GM23338 (cell line): ENCODE measurements at regions not wholly inside any gene's neighbourhood (a gene's known extent, or its start where the extent isn't known, plus 50 kb on each side); places are given as distances from the start of the nearest gene placed in this dataset.

ENCODE experiments used
- CREB1 ChIP-seq: fragments of 250-450 bp; sonication (Bioruptor Pico); IDR thresholded peaks from 2 replicates; pipeline ENCODE4 v1.5.0; 2020; ENCODE audit warnings: low read depth, mild to moderate bottlenecking, moderate library complexity
- CTCF ChIP-seq, 2 experiments: fragments of 200-600 bp in 1 of 2; sonication (generic) in 1 of 2; conservative IDR thresholded peaks; 2 replicates each; pipeline versions ENCODE4 v1.5.1 to v1.6.1; 2016 to 2017; ENCODE audit warnings: antibody characterized with exemption in 2 of 2, low read depth in 2 of 2, mild to moderate bottlenecking in 2 of 2, moderate library complexity in 1 of 2
- EZH2 ChIP-seq: fragments of 200-600 bp; sonication (generic); IDR thresholded peaks from one replicate; pipeline ENCODE4 v1.8.0; 2017; ENCODE audit warnings: antibody characterized with exemption, mild to moderate bottlenecking, low read depth; ENCODE audit not compliant: unreplicated experiment
- EZH2phosphoT487 ChIP-seq: fragments of 200-600 bp; sonication (generic); IDR thresholded peaks from one replicate; pipeline ENCODE4 v1.8.1; 2018; ENCODE audit warnings: antibody characterized with exemption; ENCODE audit not compliant: unreplicated experiment
- JUNB ChIP-seq: IDR thresholded peaks from one replicate; pipeline ENCODE4 v1.6.1; 2016; ENCODE audit warnings: antibody characterized with exemption; ENCODE audit not compliant: unreplicated experiment
- POLR2AphosphoS5 ChIP-seq: IDR thresholded peaks from 2 replicates; pipeline ENCODE4 v1.6.1; 2016; ENCODE audit warnings: antibody characterized with exemption, low read depth
- REST ChIP-seq: IDR thresholded peaks from one replicate; pipeline ENCODE4 v1.6.1; 2018; ENCODE audit warnings: antibody characterized with exemption; ENCODE audit not compliant: unreplicated experiment
- ZNF114 ChIP-seq: fragments of 250-450 bp; sonication (Bioruptor Pico); IDR thresholded peaks from 2 replicates; pipeline ENCODE4 v1.5.0; 2020; ENCODE audit warnings: mild to moderate bottlenecking, moderate library complexity
- TF ChIP-seq, protein P1 (sequence below): IDR thresholded peaks from 2 replicates; pipeline ENCODE4 v1.6.1; 2016; ENCODE audit warnings: antibody characterized with exemption

DNA sequence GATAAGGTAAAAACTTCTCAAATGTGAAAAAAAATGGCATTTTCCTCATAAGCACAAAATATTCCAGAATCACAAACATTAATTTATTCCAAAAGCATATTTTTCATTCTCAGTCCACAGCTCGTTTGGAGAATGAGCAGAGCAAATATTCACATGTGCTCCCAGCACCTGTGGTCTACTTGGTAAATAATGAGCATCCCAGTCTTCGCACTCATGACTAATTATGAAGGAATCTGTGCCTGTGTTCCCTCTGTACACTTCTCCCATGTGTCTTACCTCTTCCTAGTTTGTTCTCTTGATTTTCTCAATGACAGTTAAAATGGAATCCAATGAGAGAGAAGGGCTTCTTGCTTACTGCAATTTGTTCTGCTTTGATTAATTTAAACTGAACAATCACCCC lies 671.0 kb upstream of the SOX11 start:
- TF ChIP-seq CTCF (conservative IDR thresholded peaks at IDR 0.05; ENCODE audit: low read depth in 2 of 2) = no peak
- no peak for TF ChIP-seq EZH2phosphoT487
- TF ChIP-seq, protein P1, sequence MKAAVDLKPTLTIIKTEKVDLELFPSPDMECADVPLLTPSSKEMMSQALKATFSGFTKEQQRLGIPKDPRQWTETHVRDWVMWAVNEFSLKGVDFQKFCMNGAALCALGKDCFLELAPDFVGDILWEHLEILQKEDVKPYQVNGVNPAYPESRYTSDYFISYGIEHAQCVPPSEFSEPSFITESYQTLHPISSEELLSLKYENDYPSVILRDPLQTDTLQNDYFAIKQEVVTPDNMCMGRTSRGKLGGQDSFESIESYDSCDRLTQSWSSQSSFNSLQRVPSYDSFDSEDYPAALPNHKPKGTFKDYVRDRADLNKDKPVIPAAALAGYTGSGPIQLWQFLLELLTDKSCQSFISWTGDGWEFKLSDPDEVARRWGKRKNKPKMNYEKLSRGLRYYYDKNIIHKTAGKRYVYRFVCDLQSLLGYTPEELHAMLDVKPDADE = no peak
- no peak for TF ChIP-seq EZH2
- TF ChIP-seq ZNF114 (CRISPR knock-in tag) = no peak
- TF ChIP-seq POLR2AphosphoS5 = no peak
- TF ChIP-seq REST = no peak
- no peak for TF ChIP-seq JUNB
- TF ChIP-seq CREB1 (CRISPR knock-in tag) = no peak
